Lower leg skin (tissue), 4 donors: ENCODE measurements at regions not wholly inside any gene's neighbourhood (a gene's known extent, or its start where the extent isn't known, plus 50 kb on each side); places are given as distances from the start of the nearest gene placed in this dataset.

ENCODE experiments used
- DNase-seq, 2 donors: peaks; one replicate each; pipeline ENCODE4 v3.0.0-alpha.2; 2019; ENCODE audit warnings: low spot score in 2 of 2
- H3K4me3 ChIP-seq: fragments of 200-600 bp; sonication (generic); 2 replicates; pipeline ENCODE4 v1.5.1; 2017; ENCODE audit warnings: mild to moderate bottlenecking, low read depth; ENCODE audit not compliant: poor library complexity, severe bottlenecking
- POLR2A ChIP-seq, 2 donors: fragments of 450-650 bp; IDR thresholded peaks; one replicate each; pipeline ENCODE4 v1.6.1; 2016 to 2017; ENCODE audit warnings: antibody characterized with exemption in 2 of 2, mild to moderate bottlenecking in 1 of 2, moderate library complexity in 1 of 2
- WGBS, 2 donors: methylation state at CpG; one replicate each; pipeline ENCODE4 v1.1.5; 2018; 5-methylcytosine and 5-hydroxymethylcytosine counted together
- intact Hi-C: fragments of 100-400 bp; cut with DNase I; formaldehyde crosslinking; loops from one replicate; pipeline ENCODE4 v1.15.0; 2023; ENCODE audit warnings: low total_unique reads
- TF ChIP-seq, protein P1 (sequence below), 3 donors: fragments of 450-650 bp; IDR thresholded peaks; one replicate each; pipeline ENCODE4 v1.5.1; 2016; ENCODE audit warnings: antibody characterized with exemption in 3 of 3, mild to moderate bottlenecking in 3 of 3, moderate library complexity in 2 of 3

DNA sequence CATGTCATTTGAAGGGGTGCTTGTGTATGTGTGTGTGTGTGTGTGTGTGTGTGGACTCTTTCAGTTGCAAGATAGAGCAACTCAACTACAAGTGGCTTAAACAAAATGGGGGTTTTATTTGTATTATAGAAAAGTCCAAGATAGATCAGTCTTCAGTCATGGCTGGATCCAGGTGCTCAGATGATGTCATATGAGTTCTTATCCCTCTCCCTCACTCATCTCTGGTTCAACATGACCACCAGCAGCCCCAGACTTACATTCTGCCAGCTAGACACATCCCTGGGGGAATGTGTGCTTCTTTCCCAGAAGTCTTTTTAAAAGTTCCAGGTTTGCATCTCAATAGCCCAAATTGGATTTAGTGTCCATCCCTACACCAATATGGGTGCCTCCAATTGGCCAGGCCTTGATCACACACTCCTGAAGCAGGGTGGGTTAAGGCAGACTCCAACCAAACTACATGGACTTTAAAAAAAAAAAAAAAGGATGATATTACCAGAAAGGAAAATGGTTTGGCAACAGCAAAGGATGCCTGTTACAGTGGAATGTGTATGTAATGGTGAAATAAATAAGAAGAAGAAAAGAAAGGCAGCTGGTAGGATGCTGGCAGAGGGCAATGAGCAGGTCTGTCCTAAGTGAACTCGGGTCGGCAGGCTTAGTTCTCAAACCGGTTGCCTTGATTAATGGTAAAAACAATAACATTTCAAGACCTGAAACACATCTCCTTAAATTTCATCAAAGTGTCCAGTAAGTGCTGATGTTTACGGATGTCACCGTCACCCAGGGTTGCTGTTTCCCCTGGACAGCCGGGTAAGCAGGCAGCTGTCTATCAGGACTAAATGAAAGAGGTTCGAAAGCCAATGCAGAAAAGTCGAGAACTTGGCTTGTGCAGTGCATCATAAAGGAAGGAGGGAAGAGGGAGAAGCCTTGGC is 107.7 kb downstream of the SMIM20 start:
- H3K4me3 ChIP-seq = no peak overlapping the region
- WGBS, 2 donors = 46 to 57% methylated on average over 8 of the region's 8 CpGs
- DNase-seq = peak in 1 of 2 donors; percentile 53
- intact Hi-C loops = no loop called here
- TF ChIP-seq, protein P1, sequence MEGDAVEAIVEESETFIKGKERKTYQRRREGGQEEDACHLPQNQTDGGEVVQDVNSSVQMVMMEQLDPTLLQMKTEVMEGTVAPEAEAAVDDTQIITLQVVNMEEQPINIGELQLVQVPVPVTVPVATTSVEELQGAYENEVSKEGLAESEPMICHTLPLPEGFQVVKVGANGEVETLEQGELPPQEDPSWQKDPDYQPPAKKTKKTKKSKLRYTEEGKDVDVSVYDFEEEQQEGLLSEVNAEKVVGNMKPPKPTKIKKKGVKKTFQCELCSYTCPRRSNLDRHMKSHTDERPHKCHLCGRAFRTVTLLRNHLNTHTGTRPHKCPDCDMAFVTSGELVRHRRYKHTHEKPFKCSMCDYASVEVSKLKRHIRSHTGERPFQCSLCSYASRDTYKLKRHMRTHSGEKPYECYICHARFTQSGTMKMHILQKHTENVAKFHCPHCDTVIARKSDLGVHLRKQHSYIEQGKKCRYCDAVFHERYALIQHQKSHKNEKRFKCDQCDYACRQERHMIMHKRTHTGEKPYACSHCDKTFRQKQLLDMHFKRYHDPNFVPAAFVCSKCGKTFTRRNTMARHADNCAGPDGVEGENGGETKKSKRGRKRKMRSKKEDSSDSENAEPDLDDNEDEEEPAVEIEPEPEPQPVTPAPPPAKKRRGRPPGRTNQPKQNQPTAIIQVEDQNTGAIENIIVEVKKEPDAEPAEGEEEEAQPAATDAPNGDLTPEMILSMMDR (IDR thresholded peaks at IDR 0.05) = no peak
- TF ChIP-seq POLR2A (IDR thresholded peaks at IDR 0.05) = no peak

DNA sequence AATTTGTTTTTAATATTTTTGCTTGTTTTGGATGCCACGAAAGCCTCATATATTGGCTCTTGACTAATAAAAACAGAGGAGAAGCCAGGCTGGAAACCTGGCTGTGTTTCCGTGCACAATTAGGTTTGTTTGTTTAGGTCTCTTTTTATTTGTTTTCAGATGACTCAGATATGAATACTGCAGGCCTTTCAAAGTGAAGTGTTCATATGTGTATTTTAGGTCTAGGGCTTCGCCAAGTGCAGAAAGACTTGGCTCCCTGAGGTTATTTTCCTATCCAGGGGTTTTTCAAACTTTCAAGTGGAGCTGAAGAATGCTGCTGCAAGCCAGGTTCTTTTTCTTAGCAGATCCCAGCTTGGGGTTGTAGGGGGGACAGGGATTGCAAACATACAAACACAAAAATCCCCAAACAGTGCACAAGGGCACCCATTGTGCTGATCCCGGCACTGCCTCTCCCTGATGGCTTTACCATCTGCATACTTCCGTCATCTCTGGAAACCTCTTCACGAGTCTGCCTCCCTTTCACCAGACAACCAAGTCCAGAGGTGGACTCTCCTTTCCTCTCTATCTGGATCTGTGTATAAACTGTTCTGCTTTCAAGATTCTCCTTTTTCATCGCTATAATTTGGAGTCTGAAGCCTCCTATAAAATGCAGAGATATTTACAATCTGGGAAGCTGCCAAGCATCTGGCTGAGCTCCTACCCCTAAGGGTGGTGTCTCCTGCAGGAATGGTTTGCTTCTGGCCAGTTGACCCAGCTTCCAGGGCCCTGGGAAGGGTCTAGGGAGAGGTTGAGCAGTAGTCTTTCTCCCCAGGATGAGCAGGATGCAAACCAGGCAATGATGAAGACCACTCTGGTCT is 108.6 kb downstream of the SMIM20 start:
- TF ChIP-seq POLR2A (IDR thresholded peaks at IDR 0.05) = no peak
- TF ChIP-seq, protein P1 (IDR thresholded peaks at IDR 0.05) = no peak
- no peak overlapping the region for H3K4me3 ChIP-seq
- DNase-seq = peak in 1 of 2 donors; percentile 48
- WGBS, 2 donors = 32 to 36% methylated on average over 7 of the region's 7 CpGs
- intact Hi-C loops = no loop called here

DNA sequence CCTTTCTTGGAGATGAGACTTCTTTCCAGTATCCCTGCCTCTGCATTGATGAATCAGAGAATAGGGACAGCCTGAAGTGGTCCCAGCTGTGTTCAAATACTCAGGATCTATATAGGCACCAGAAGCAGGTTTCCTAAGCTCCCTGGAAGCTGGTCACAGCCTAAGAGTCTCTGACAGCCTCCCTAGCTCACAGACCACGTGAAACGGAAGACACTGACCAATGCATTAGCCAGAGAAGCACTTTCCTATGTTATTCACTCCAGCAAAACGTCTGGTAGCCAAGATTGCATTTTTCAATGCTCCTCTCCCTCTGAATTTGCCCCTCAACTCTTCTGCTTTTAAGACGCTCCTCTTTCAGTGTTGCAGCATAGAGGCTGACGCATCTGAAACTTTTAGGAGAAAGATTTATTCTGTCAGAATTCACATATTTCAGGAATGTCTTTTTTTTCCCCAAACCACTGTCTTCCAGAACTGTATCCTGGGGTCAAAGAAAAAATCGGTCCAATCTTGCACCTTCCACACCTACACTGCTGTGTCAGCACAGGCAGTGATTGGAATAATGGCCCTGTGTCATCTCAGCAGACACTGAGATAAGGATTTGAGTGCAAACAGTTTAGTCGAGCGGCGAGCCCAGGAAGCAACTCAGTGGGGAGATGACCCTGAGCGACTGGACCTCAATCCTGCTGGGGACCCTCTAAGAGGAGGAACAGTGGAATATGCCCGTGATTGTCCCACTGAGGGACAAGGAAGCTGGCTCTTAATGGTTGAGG is 109.4 kb downstream of the SMIM20 start:
- TF ChIP-seq, protein P1 (IDR thresholded peaks at IDR 0.05) = no peak
- TF ChIP-seq POLR2A (IDR thresholded peaks at IDR 0.05) = no peak
- peak in 1 of 2 donors; percentile 34 for DNase-seq
- intact Hi-C loops = no loop called here
- H3K4me3 ChIP-seq = no peak overlapping the region
- 70 to 76% methylated on average over 11 of the region's 11 CpGs for WGBS, 2 donors

DNA sequence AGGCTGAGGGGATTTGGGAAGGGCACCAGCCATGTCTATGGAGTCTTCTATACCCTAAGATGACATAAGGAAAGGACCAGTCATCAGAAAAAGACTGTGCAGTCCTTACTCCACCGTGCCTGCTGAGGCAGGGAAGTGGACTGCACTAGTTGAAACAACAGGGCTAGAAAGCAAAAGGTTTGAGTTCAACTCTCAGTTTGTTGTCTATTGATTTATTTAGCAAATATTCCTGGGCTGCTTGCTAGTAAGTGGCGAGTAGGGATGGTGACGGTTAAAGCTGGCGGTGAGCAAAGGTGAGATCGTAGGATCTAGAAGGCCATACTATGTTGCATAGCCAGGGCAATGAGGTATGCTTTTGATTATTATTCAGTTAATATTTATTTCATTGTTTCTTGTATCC is 110.1 kb downstream of the SMIM20 start:
- H3K4me3 ChIP-seq = no peak overlapping the region
- WGBS, 2 donors = 88 to 98% methylated on average over 5 of the region's 5 CpGs
- no peak for TF ChIP-seq POLR2A (IDR thresholded peaks at IDR 0.05)
- TF ChIP-seq, protein P1 (IDR thresholded peaks at IDR 0.05) = no peak
- peak in 1 of 2 donors; percentile 23 for DNase-seq
- intact Hi-C loops = no loop called here

DNA sequence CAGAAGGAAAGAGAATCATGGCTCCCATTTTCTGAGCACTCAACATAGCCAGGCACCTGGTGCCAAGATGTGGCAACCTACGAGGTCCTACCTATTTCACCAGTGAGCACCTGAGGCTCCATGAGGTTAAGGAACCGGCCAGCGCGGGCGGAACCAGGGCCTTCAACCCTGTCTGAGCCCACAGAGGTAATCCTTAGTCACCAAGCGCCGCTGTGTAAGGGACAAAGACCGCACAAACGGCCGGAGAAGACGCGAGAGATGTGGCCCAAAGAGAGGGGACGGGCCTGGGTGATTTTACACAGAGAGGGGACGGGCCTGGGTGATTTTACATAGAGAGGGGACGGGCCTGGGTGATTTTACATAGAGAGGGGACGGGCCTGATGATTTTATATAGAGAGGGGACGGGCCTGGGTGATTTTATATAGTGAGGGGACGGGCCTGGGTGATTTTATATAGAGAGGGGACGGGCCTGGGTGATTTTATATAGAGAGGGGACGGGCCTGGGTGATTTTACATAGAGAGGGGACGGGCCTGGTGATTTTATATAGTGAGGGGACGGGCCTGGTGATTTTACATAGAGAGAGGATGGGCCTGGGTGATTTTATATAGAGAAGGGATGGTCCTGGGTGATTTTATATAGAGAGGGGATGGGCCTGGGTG is 114.2 kb downstream of the SMIM20 start:
- H3K4me3 ChIP-seq = no peak overlapping the region
- TF ChIP-seq POLR2A (IDR thresholded peaks at IDR 0.05) = no peak
- TF ChIP-seq, protein P1 (IDR thresholded peaks at IDR 0.05) = no peak
- intact Hi-C loops = no loop called here
- WGBS, 2 donors = 90 to 92% methylated on average over 22 of the region's 22 CpGs
- DNase-seq = no peak
